ENCODE measurements at regions not wholly inside any gene's neighbourhood (a gene's known extent, or its start where the extent isn't known, plus 50 kb on each side); places are given as distances from the start of the nearest gene placed in this dataset.

GRCh38 chr6:139482287-139482686 is 107.8 kb upstream of the CITED2 start:
- DNase-seq (ENCODE audit: low read depth in 3 of 3, low spot score in 1 of 3), result no peak

GRCh38 chr6:139480356-139481165 is 106.1 kb upstream of the CITED2 start:
- no peak for DNase-seq (ENCODE audit: low read depth in 3 of 3, low spot score in 1 of 3)

GRCh38 chr6:139479433-139480222 is 105.2 kb upstream of the CITED2 start:
- DNase-seq (ENCODE audit: low read depth in 3 of 3, low spot score in 1 of 3), result no peak

- no peak for DNase-seq (ENCODE audit: low read depth in 3 of 3, low spot score in 1 of 3)
These were observed 101.2 kb upstream of the CITED2 start for GRCh38 chr6:139475646-139476045.

GRCh38 chr6:139475241-139475640 is 100.8 kb upstream of the CITED2 start:
- DNase-seq (ENCODE audit: low read depth in 3 of 3, low spot score in 1 of 3), result no peak

GRCh38 chr6:139474145-139475108 is 100.0 kb upstream of the CITED2 start:
- DNase-seq (ENCODE audit: low read depth in 3 of 3, low spot score in 1 of 3), result no peak

- DNase-seq (ENCODE audit: low read depth in 3 of 3, low spot score in 1 of 3), result no peak
These were observed 99.3 kb upstream of the CITED2 start for GRCh38 chr6:139473731-139474130.

GRCh38 chr6:139473231-139473701 is 98.8 kb upstream of the CITED2 start:
- DNase-seq (ENCODE audit: low read depth in 3 of 3, low spot score in 1 of 3), result no peak

- DNase-seq (ENCODE audit: low read depth in 3 of 3, low spot score in 1 of 3), result no peak
These were observed 98.0 kb upstream of the CITED2 start for GRCh38 chr6:139472351-139473015.

- no peak for DNase-seq (ENCODE audit: low read depth in 3 of 3, low spot score in 1 of 3)
These were observed 96.5 kb upstream of the CITED2 start for GRCh38 chr6:139470997-139471396.

GRCh38 chr6:139468178-139468819 is 93.9 kb upstream of the CITED2 start:
- DNase-seq (ENCODE audit: low read depth in 3 of 3, low spot score in 1 of 3), result no peak

- no peak for DNase-seq (ENCODE audit: low read depth in 3 of 3, low spot score in 1 of 3)
These were observed 83.0 kb upstream of the CITED2 start for GRCh38 chr6:139457476-139457875.

GRCh38 chr6:139452148-139452876 is 77.9 kb upstream of the CITED2 start:
- no peak for DNase-seq (ENCODE audit: low read depth in 3 of 3, low spot score in 1 of 3)

GRCh38 chr6:139449611-139450000 is 75.2 kb upstream of the CITED2 start:
- no peak for DNase-seq (ENCODE audit: low read depth in 3 of 3, low spot score in 1 of 3)

GRCh38 chr6:139448998-139449610 is 74.7 kb upstream of the CITED2 start:
- no peak for DNase-seq (ENCODE audit: low read depth in 3 of 3, low spot score in 1 of 3)

- no peak for DNase-seq (ENCODE audit: low read depth in 3 of 3, low spot score in 1 of 3)
These were observed 73.7 kb upstream of the CITED2 start for GRCh38 chr6:139448051-139448649.

- no peak for DNase-seq (ENCODE audit: low read depth in 3 of 3, low spot score in 1 of 3)
These were observed 73.2 kb upstream of the CITED2 start for GRCh38 chr6:139447656-139447975.

GRCh38 chr6:139446768-139447655 is 72.6 kb upstream of the CITED2 start:
- DNase-seq (ENCODE audit: low read depth in 3 of 3, low spot score in 1 of 3), result no peak
